IMR-90 (cell line): ENCODE measurements at regions not wholly inside any gene's neighbourhood (a gene's known extent, or its start where the extent isn't known, plus 50 kb on each side); places are given as distances from the start of the nearest gene placed in this dataset.

Experiments used
- BHLHE40 ChIP-seq: fragments of 150-350 bp; IDR thresholded peaks from 2 replicates; pipeline ENCODE4 v1.6.1; 2016; ENCODE audit warnings: mild to moderate bottlenecking, low read depth, low read length
- CEBPB ChIP-seq: IDR thresholded peaks from 2 replicates; pipeline ENCODE4 v1.6.1; 2012; ENCODE audit warnings: low read depth, low read length, improper control_type of control experiment
- CTCF ChIP-seq: conservative IDR thresholded peaks from 2 replicates; pipeline ENCODE4 v1.5.1; 2012; ENCODE audit warnings: mild to moderate bottlenecking, low read depth, low read length, improper control_type of control experiment
- FOS ChIP-seq: fragments of 150-350 bp; IDR thresholded peaks from 2 replicates; pipeline ENCODE4 v1.6.1; 2016; ENCODE audit warnings: low read depth, low read length
- MXI1 ChIP-seq: IDR thresholded peaks from 2 replicates; pipeline ENCODE4 v1.6.1; 2012; ENCODE audit warnings: low read depth, mild to moderate bottlenecking, low read length, moderate library complexity, borderline replicate concordance
- NFE2L2 ChIP-seq: fragments of 150-350 bp; IDR thresholded peaks from 2 replicates; pipeline ENCODE4 v1.6.1; 2016; ENCODE audit warnings: low read depth, mild to moderate bottlenecking, low read length
- POLR2A ChIP-seq: IDR thresholded peaks from 2 replicates; pipeline ENCODE4 v1.6.1; 2012; ENCODE audit warnings: mild to moderate bottlenecking, low read depth, low read length
- RAD21 ChIP-seq: IDR thresholded peaks from 2 replicates; pipeline ENCODE4 v1.6.1; 2012; ENCODE audit warnings: low read length, improper control_type of control experiment
- RCOR1 ChIP-seq: IDR thresholded peaks from 2 replicates; pipeline ENCODE4 v1.6.1; 2012; ENCODE audit warnings: mild to moderate bottlenecking, low read length, improper control_type of control experiment; ENCODE audit not compliant: insufficient replicate concordance
- SMC3 ChIP-seq: fragments of 150-350 bp; IDR thresholded peaks from 2 replicates; pipeline ENCODE4 v1.6.1; 2016; ENCODE audit warnings: low read depth, mild to moderate bottlenecking, antibody characterized with exemption, low read length, moderate library complexity
- USF2 ChIP-seq: fragments of 150-350 bp; IDR thresholded peaks from 2 replicates; pipeline ENCODE4 v1.6.1; 2017; ENCODE audit warnings: mild to moderate bottlenecking, antibody characterized with exemption, low read length, low read depth

- TF ChIP-seq USF2 (no peak), CTCF (no peak), POLR2A (no peak), FOS (no peak), SMC3 (no peak), CEBPB (peak; percentile 31; the same call in 1 of the 2 replicates), RCOR1 (no peak), BHLHE40 (no peak), NFE2L2 (no peak), RAD21 (no peak), MXI1 (no peak)
Measured at GRCh38 chr1:94316836-94317789, 79.7 kb upstream of the ARHGAP29 start.
